ENCODE measurements at regions not wholly inside any gene's neighbourhood (a gene's known extent, or its start where the extent isn't known, plus 50 kb on each side); places are given as distances from the start of the nearest gene placed in this dataset.

- peak; percentile 56 for DNase-seq
These were observed 991.1 kb downstream of the KCNT2 start for GRCh38 chr1:195617106-195617505.

DNA sequence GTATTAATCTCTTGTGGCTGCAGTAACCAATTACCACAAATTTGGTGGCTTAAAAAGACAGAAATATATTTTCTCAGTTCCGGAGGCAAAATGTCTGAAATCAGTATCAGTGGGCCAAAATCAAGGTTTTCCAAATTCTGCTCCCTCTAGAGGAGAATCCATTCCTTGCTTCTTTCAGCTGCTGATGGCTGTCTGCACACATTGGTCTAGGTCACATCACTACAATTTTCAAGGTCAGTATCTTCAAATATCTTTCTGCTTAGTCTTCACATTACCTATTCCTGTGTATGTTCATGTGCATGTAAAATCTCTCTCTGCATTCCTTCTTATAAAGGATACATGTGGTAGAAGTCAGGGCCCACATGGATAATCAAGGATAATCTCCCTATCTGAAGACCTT is 999.4 kb downstream of the KCNT2 start:
- DNase-seq = no peak

DNA sequence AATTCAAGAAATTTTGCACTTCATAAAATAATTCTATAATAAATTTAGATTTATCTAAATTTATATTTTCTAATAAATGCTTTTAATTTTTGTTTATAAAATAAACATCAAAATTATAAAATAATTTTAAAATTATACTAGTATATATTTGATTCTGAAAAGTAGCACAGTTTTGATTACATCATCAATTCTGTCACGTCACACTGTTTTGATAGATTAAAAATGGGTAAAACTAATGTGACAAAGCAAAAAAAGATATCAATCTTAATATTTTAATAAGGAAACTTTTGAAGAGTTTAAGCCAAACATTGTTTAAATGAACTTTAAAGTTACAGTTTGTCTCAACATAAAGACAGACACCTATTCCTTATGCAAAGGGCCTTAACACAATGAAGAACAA is 1001.8 kb downstream of the KCNT2 start:
- DNase-seq = no peak

DNA sequence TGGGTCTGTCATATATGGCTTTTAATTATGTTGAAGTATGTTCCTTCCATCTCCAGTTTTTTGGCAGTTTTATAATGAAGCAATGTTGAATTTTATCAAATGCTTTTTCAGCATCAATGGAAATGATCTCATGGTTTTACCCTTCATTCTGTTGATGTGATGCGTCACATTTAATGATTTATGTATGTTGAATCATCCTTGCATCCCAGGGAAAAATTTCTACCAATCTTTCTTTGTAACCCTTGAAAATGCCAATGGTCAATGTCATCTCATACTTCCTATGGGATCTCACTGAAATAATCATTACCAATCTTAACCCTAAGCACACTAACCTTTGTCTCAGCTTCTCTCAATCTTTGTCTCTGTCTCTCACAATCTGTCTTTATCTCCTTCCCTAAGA is 1004.0 kb downstream of the KCNT2 start:
- DNase-seq = no peak

GRCh38 chr1:195597891-195598290 is 1010.3 kb downstream of the KCNT2 start:
- DNase-seq = no peak

DNA sequence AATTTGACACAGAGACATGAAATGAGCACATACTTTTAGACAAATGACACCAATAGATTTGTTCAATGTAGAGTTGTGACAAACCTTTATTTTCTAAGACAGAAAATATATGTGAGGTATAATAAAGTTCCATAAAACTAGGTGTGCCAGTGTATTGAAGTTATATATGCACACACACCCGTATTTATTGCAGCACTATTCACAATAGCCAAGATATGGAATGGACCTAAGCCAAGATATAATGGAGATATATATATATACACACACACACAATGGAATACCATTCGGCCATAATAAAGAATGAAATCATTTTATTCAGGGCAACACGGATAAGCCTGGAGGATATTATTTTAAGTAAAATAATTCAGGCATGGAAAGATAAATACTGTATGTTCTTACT is 1013.5 kb downstream of the KCNT2 start:
- DNase-seq = no peak

- no peak for DNase-seq
These were observed 1013.9 kb downstream of the KCNT2 start for GRCh38 chr1:195594322-195594721.

DNA sequence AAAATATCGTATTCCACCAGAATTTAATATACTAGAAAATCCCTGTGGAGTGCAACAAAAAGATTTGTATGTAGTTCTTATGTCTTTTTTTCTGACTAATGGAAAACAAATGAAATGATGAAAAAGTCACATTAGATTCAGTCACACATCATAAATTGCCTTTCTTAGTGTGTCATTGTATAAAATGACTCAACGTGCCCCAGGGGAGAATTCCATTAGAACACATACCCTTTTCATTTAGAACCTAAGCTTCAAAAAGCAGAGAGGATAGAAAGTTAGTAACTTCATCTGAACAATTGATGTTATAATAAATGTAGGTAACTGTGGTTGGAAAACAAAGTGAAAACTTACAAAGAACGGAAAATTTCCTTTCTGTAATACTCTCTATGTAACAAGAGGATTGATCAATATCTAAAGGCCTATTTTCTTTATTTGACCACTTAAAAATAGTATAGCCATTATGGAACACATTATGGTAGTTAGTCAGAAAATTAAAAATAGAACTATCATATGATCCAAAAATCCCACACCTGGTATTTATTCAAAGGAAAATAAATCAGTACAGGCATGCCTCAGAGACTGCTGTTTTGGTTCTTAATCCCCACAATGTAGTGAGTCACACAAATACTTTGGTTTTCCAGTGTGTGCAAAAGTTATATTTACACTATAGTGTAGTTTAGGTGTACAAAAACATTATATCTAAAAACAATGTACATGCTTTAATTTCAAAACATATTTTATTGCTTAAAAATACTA is 1016.1 kb downstream of the KCNT2 start:
- peak; percentile 49 for DNase-seq

DNA sequence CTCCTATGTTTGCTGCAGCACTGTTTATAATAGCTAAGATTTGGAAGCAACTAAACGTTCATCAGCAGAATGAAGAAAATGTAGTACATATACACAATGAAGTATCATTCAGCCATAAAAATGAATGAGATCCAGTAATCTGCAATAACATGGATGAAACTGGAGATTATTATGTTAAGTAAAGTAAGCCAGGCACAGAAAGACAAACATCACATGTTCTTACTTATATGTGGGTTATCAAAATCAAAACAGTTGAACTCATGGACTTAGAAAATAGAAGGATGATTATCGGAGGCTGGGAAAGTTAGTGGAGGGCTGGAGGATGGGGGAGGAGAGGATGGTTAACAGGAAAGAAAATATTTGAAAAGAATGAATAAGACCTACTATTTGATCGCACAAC is 1017.6 kb downstream of the KCNT2 start:
- DNase-seq = no peak

GRCh38 chr1:195584870-195585624 is 1023.2 kb downstream of the KCNT2 start:
- no peak for DNase-seq

DNA sequence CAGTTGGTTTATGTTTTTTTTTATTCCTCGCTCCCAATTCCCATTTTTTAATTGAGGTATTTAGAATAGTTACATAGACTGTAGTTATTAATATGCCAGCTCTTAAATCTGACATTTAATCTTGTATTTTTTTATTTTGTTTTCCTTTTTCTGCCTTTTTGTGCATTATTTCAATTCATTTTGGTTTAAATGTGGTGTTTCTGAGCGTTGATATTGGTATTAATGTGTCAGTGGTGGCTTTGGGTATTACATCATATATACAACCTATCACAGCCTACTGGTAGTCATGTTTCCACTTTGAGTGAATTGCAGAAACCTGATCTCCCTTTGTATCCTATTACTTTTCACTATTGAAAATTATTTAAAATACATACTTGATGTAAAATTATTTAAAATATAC is 1027.3 kb downstream of the KCNT2 start:
- DNase-seq = no peak

GRCh38 chr1:195577748-195578147 is 1030.5 kb downstream of the KCNT2 start:
- no peak for DNase-seq

- DNase-seq = no peak
These were observed 1031.6 kb downstream of the KCNT2 start for GRCh38 chr1:195576641-195577040.

- no peak for DNase-seq
These were observed 1033.7 kb downstream of the KCNT2 start for GRCh38 chr1:195574511-195574910.

GRCh38 chr1:195569934-195570333 is 1038.3 kb downstream of the KCNT2 start:
- no peak for DNase-seq

GRCh38 chr1:195568389-195568788 is 1039.9 kb downstream of the KCNT2 start:
- no peak for DNase-seq

- no peak for DNase-seq
These were observed 1046.2 kb downstream of the KCNT2 start for GRCh38 chr1:195562074-195562473.

GRCh38 chr1:195550071-195550862 is 1058.0 kb downstream of the KCNT2 start:
- DNase-seq = no peak

DNA sequence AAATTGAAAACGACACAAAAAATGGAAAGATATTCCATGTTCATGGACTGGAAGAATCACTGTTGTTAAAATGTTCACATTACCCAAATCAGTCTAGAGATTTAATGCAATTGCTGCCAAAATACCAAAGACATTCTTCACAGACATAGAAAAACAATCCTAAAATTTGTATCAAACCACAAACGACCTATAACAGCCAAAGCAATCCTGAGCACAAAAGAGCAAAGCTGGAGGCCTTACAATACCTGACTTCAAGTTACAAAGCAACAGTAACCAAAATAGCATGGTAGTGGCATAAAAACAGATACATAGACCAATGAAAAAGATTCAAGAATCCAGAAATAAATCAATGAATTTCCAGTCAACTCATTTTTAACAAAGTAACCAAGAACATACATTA is 1077.3 kb downstream of the KCNT2 start:
- no peak for DNase-seq

DNA sequence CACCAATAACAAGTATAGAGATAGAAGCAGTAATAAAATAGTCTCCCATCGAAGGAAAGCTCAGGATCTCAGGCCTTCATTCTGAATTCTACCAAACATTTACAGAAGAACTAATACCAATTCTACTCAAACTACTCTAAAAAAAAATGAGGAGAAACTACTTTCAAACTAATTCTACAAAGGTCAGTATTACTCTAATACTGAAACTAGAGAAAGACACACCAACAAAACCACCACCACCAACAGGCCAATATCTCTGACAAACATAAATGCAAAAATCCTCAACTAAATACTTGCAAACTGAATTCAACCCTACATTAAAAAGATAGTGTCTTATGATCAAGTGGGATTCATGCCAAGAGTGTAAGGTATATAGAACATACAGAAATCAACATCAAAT is 1078.4 kb downstream of the KCNT2 start:
- no peak for DNase-seq

GRCh38 chr1:195520757-195521156 is 1087.5 kb downstream of the KCNT2 start:
- DNase-seq = no peak

GRCh38 chr1:195516036-195516435 is 1092.2 kb downstream of the KCNT2 start:
- DNase-seq = no peak

GRCh38 chr1:195511501-195511900 is 1096.7 kb downstream of the KCNT2 start:
- DNase-seq = no peak

GRCh38 chr1:195501118-195501517 is 1107.1 kb downstream of the KCNT2 start:
- DNase-seq = no peak
